ENCODE measurements at regions not wholly inside any gene's neighbourhood (a gene's known extent, or its start where the extent isn't known, plus 50 kb on each side); places are given as distances from the start of the nearest gene placed in this dataset.

GRCh38 chr2:83874712-83875430 lies 584.2 kb downstream of the SUCLG1 start:
- DNase-seq = no peak
- ChIA-PET POLR2A (ENCODE audit: unreplicated experiment) (no interaction called here), CTCF (no interaction called here)
- Histone ChIP-seq H3K79me2 (ENCODE audit: low read length) (no peaks in the 10 kb centered on the region), H3K4me1 (ENCODE audit: insufficient read depth, low read length) (no peaks in the 10 kb centered on the region), H3K4me3 (ENCODE audit: low read length) (no peak overlapping the region), H3K9ac (ENCODE audit: low read length) (no peak overlapping the region), H2AFZ (ENCODE audit: low read length) (no peak overlapping the region), H3K9me3 (ENCODE audit: low read length) (no peaks in the 10 kb centered on the region), H3K36me3 (ENCODE audit: low read depth, low read length) (no peaks in the 10 kb centered on the region), H3K4me2 (ENCODE audit: low read length) (no peak overlapping the region), H3F3A (ENCODE audit: low read length, unreplicated experiment) (no peaks in the 10 kb centered on the region), H3K27ac (ENCODE audit: low read length) (no peak overlapping the region), H4K20me1 (ENCODE audit: low read length) (no peaks in the 10 kb centered on the region), H3K9me2 (replicated peaks; ENCODE audit: low read length) (no peaks in the 10 kb centered on the region), H3K27me3 (ENCODE audit: low read length) (no peaks in the 10 kb centered on the region)
- no TSS peak for BruUV-seq (replicated peaks)
- ATAC-seq = no peak
- no peak for TF ChIP-seq CTCF (conservative IDR thresholded peaks at IDR 0.05; ENCODE audit: low read depth, low read length)
- no peak for TF ChIP-seq EZH2 (IDR thresholded peaks at IDR 0.05; ENCODE audit: low read length, unreplicated experiment)
- TF ChIP-seq EZH2phosphoT487 (IDR thresholded peaks at IDR 0.05; ENCODE audit: borderline replicate concordance, low read length) = no peak
- intact Hi-C loops (cut with micrococcal nuclease) = no loop called here

- Histone ChIP-seq H3K36me3 (ENCODE audit: low read depth, low read length) (no peaks in the 10 kb centered on the region), H3K9me3 (ENCODE audit: low read length) (no peaks in the 10 kb centered on the region), H4K20me1 (ENCODE audit: low read length) (no peaks in the 10 kb centered on the region), H3K79me2 (ENCODE audit: low read length) (no peaks in the 10 kb centered on the region), H2AFZ (ENCODE audit: low read length) (no peak overlapping the region), H3F3A (ENCODE audit: low read length, unreplicated experiment) (no peaks in the 10 kb centered on the region), H3K4me3 (ENCODE audit: low read length) (no peak overlapping the region), H3K4me1 (ENCODE audit: insufficient read depth, low read length) (no peaks in the 10 kb centered on the region), H3K9me2 (replicated peaks; ENCODE audit: low read length) (no peaks in the 10 kb centered on the region), H3K27me3 (ENCODE audit: low read length) (no peaks in the 10 kb centered on the region), H3K9ac (ENCODE audit: low read length) (no peak overlapping the region), H3K4me2 (ENCODE audit: low read length) (no peak overlapping the region), H3K27ac (ENCODE audit: low read length) (no peak overlapping the region)
- no peak for ATAC-seq
- POLR2A ChIA-PET (ENCODE audit: unreplicated experiment) = no interaction called here
- TF ChIP-seq EZH2 (IDR thresholded peaks at IDR 0.05; ENCODE audit: low read length, unreplicated experiment) (no peak), EZH2phosphoT487 (IDR thresholded peaks at IDR 0.05; ENCODE audit: borderline replicate concordance, low read length) (no peak), CTCF (conservative IDR thresholded peaks at IDR 0.05; ENCODE audit: low read depth, low read length) (no peak)
- no peak for DNase-seq
- intact Hi-C loops (cut with micrococcal nuclease) = no loop called here
- CTCF ChIA-PET = no interaction called here
- no TSS peak for BruUV-seq (replicated peaks)
Observed at GRCh38 chr2:83874066-83874465, 585.0 kb downstream of the SUCLG1 start.

- Histone ChIP-seq H3F3A (ENCODE audit: low read length, unreplicated experiment) (no peaks in the 10 kb centered on the region), H4K20me1 (ENCODE audit: low read length) (no peaks in the 10 kb centered on the region), H3K4me1 (ENCODE audit: insufficient read depth, low read length) (no peaks in the 10 kb centered on the region), H3K4me2 (ENCODE audit: low read length) (no peak overlapping the region), H3K27me3 (ENCODE audit: low read length) (no peaks in the 10 kb centered on the region), H3K9me2 (replicated peaks; ENCODE audit: low read length) (no peaks in the 10 kb centered on the region), H3K36me3 (ENCODE audit: low read depth, low read length) (no peaks in the 10 kb centered on the region), H3K79me2 (ENCODE audit: low read length) (no peaks in the 10 kb centered on the region), H2AFZ (ENCODE audit: low read length) (no peak overlapping the region), H3K4me3 (ENCODE audit: low read length) (no peak overlapping the region), H3K9me3 (ENCODE audit: low read length) (no peaks in the 10 kb centered on the region), H3K9ac (ENCODE audit: low read length) (no peak overlapping the region), H3K27ac (ENCODE audit: low read length) (no peak overlapping the region)
- TF ChIP-seq CTCF (conservative IDR thresholded peaks at IDR 0.05; ENCODE audit: low read depth, low read length) (no peak), EZH2phosphoT487 (IDR thresholded peaks at IDR 0.05; ENCODE audit: borderline replicate concordance, low read length) (no peak), EZH2 (IDR thresholded peaks at IDR 0.05; ENCODE audit: low read length, unreplicated experiment) (no peak)
- ATAC-seq = no peak
- ChIA-PET CTCF (no interaction called here), POLR2A (ENCODE audit: unreplicated experiment) (no interaction called here)
- BruUV-seq (replicated peaks) = no TSS peak
- intact Hi-C loops (cut with micrococcal nuclease) = no loop called here
- no peak for DNase-seq
Observed at GRCh38 chr2:83873110-83873509, 586.0 kb downstream of the SUCLG1 start.
